ENCODE measurements at regions not wholly inside any gene's neighbourhood (a gene's known extent, or its start where the extent isn't known, plus 50 kb on each side); places are given as distances from the start of the nearest gene placed in this dataset.

GRCh38 chr20:30500829-30501440, 756.5 kb upstream of the DEFB115 start:
- TF ChIP-seq POLR2A (IDR thresholded peaks at IDR 0.05) = no peak
- TF ChIP-seq CTCF (IDR thresholded peaks at IDR 0.05) = no peak
- no peak for TF ChIP-seq POLR2AphosphoS5 (IDR thresholded peaks at IDR 0.05)
